ENCODE measurements at regions not wholly inside any gene's neighbourhood (a gene's known extent, or its start where the extent isn't known, plus 50 kb on each side); places are given as distances from the start of the nearest gene placed in this dataset.

GRCh38 chr12:92216092-92216491 lies 70.4 kb upstream of the BTG1 start:
- intact Hi-C loops (cut with micrococcal nuclease; ENCODE audit: unreplicated experiment): no loop called here
- BruUV-seq (replicated peaks): no TSS peak
- in situ Hi-C loops (cut with HindIII; ENCODE audit: low pct_unique_long_range_greater_than_20kb, low sequenced_read_pairs): no loop called here
- TF ChIP-seq SIN3A (IDR thresholded peaks at IDR 0.05; ENCODE audit: borderline replicate concordance, insufficient read depth, low read depth, low read length) (no peak), TCF7L2 (IDR thresholded peaks at IDR 0.05; ENCODE audit: low read depth, low read length) (no peak), CTCF (IDR thresholded peaks at IDR 0.05) (no peak), POLR2AphosphoS5 (IDR thresholded peaks at IDR 0.05; ENCODE audit: low read depth, low read length) (no peak), REST (IDR thresholded peaks at IDR 0.05; ENCODE audit: insufficient read depth in 1 of 2, low read depth in 2 of 2, low read length in 1 of 2) (no peak)
- Histone ChIP-seq H3K4me3 (ENCODE audit: low read depth in 2 of 2, low read length in 2 of 2) (no peak overlapping the region), H3K36me3 (ENCODE audit: control insufficient read depth, insufficient read depth, low read length) (no peaks in the 10 kb centered on the region), H3K27ac (ENCODE audit: low read length) (no peak overlapping the region), H3K9me3 (ENCODE audit: control insufficient read depth, insufficient read depth, low read depth, low read length) (no peaks in the 10 kb centered on the region), H3K4me1 (ENCODE audit: control insufficient read depth, insufficient read depth, low read length) (no peaks in the 10 kb centered on the region), H3K27me3 (ENCODE audit: control insufficient read depth, insufficient read depth, low read length) (no peaks in the 10 kb centered on the region)
- no peak for ATAC-seq
- no peak for DNase-seq (ENCODE audit: low read depth, low spot score)
- ChIA-PET CTCF (no interaction called here), POLR2A (no interaction called here)

GRCh38 chr12:92215358-92215757 lies 69.7 kb upstream of the BTG1 start:
- in situ Hi-C loops (cut with HindIII; ENCODE audit: low pct_unique_long_range_greater_than_20kb, low sequenced_read_pairs): no loop called here
- ChIA-PET CTCF (no interaction called here), POLR2A (no interaction called here)
- DNase-seq (ENCODE audit: low read depth, low spot score): no peak
- ATAC-seq: no peak
- intact Hi-C loops (cut with micrococcal nuclease; ENCODE audit: unreplicated experiment): no loop called here
- TF ChIP-seq SIN3A (IDR thresholded peaks at IDR 0.05; ENCODE audit: borderline replicate concordance, insufficient read depth, low read depth, low read length) (no peak), TCF7L2 (IDR thresholded peaks at IDR 0.05; ENCODE audit: low read depth, low read length) (no peak), CTCF (IDR thresholded peaks at IDR 0.05) (no peak), POLR2AphosphoS5 (IDR thresholded peaks at IDR 0.05; ENCODE audit: low read depth, low read length) (no peak), REST (IDR thresholded peaks at IDR 0.05; ENCODE audit: insufficient read depth in 1 of 2, low read depth in 2 of 2, low read length in 1 of 2) (no peak)
- H3K27me3 ChIP-seq (ENCODE audit: control insufficient read depth, insufficient read depth, low read length): no peaks in the 10 kb centered on the region
- no peak overlapping the region for H3K4me3 ChIP-seq (ENCODE audit: low read depth in 2 of 2, low read length in 2 of 2)
- no peaks in the 10 kb centered on the region for H3K4me1 ChIP-seq (ENCODE audit: control insufficient read depth, insufficient read depth, low read length)
- H3K27ac ChIP-seq (ENCODE audit: low read length): no peak overlapping the region
- H3K36me3 ChIP-seq (ENCODE audit: control insufficient read depth, insufficient read depth, low read length): no peaks in the 10 kb centered on the region
- H3K9me3 ChIP-seq (ENCODE audit: control insufficient read depth, insufficient read depth, low read depth, low read length): no peaks in the 10 kb centered on the region
- no TSS peak for BruUV-seq (replicated peaks)
